ENCODE measurements at regions not wholly inside any gene's neighbourhood (a gene's known extent, or its start where the extent isn't known, plus 50 kb on each side); places are given as distances from the start of the nearest gene placed in this dataset.
"Not testable (repeated sequence)": the region's sequence is repeated elsewhere in the genome, so short reads cannot be mapped to it uniquely, and the experiment has no call there.

DNA sequence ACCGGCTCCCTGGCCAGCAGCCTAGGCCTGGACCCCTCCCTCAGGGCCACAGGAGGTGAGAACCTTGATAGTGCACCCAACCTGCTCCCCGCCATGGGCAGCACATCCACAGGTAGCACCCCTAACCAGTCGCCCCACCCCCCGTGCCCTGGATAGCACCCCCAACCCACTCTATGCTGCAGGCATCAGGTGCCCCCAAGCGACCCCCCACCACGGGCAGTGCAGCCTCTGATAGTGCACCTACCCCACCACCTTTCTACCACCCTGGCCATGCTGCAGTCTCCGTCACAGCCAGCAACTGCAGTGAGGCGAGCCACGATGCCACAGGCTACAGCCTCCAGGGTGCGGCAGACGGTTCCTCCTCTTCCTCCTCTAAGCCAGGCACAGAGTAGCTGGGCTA lies 55.6 kb downstream of the SOWAHC start:
- Mint-ChIP-seq H3K4me3 (no peak overlapping the region), H3K27me3 (peaks cover under 1% of the 10 kb centered on the region), H3K9me3 (peaks cover 0 to 2% (median 0%) of the 10 kb centered on the region in 3 donors), H3K36me3 (no peaks in the 10 kb centered on the region), H3K4me1 (no peaks in the 10 kb centered on the region), H3K27ac (no peak overlapping the region)

DNA sequence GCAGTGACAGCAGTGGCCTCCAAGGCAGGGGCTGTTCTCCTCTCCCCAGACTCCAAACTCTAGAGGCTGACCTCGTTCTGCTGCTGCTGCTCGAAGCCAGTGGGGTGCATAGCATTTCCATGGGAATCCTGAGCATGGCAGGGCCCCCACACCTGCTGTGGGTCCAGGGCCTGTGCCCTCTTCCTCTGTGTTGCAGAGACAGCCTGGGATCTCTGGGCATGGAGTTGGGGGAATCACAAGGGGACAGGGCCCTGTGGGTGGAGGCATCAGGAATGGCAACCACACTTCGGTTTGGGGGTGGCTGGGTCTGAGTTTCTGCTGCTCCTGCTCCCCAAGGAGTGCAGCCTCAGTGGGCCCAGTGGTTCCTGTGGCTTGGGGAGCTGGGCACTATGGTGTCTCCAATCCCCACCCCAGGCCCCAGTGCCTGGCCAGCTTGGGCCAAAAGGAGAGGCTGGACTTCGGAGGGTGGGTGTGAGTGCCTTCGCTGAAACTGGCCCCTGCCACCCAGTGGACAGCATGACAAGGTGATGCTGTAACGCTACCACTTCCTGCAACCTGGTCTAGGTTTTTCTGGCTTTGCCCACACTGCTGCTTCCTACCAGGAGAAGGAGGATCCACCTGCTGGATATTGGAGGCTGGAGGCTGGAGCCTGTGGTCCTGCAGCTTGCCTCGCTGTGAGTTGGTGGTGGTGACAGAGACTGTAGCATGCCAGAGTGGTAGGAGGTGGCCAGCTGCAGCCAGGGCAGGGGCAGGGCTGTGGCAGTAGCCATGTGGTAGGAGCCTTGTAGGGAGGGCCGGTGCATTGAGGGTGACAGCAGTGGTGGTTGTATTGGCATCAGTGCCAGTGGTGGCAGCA lies 56.6 kb downstream of the SOWAHC start:
- peaks cover 0 to 3% (median 0%) of the 10 kb centered on the region in 3 donors for H3K9me3 Mint-ChIP-seq
- no peaks in the 10 kb centered on the region for H3K4me1 Mint-ChIP-seq
- no peak overlapping the region for H3K27ac Mint-ChIP-seq
- no peaks in the 10 kb centered on the region for H3K36me3 Mint-ChIP-seq
- H3K4me3 Mint-ChIP-seq = no peak overlapping the region
- H3K27me3 Mint-ChIP-seq = no peaks in the 10 kb centered on the region

DNA sequence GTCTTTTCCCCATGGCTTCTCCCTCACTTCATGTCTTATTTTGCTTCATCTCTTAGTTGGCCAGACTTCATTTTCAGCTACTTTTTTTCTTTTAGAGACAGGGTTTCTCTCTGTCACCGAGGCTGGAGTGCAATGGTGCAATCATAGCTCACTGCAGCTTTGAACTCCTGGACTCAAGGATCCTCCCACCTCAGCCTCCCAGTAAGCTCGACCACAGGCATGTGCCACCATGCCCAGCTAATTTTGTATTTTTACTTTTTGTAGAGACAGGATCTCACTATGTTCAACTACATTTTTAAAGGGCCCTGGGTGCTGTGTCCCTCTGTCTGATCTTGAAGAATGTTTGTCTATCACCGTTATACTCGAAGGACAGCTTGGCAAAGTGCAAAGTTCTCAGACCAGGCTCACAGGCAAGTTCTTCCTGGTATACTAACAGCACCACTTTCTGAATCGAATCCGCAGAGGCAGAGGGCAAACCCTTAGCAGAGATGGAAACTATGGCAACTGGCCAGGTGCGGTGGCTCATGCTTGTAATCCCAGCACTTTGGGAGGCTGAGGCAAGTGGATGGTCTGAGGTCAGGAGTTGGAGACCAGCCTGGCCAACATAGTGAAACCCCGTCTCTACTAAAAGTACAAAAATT lies 60.9 kb downstream of the SOWAHC start:
- Mint-ChIP-seq H3K27ac (no peak overlapping the region), H3K9me3 (peaks cover 0 to 3% (median 0%) of the 10 kb centered on the region in 3 donors), H3K4me3 (no peak overlapping the region), H3K27me3 (no peaks in the 10 kb centered on the region), H3K36me3 (no peaks in the 10 kb centered on the region), H3K4me1 (peaks cover 0 to 2% (median 0%) of the 10 kb centered on the region in 3 donors)

DNA sequence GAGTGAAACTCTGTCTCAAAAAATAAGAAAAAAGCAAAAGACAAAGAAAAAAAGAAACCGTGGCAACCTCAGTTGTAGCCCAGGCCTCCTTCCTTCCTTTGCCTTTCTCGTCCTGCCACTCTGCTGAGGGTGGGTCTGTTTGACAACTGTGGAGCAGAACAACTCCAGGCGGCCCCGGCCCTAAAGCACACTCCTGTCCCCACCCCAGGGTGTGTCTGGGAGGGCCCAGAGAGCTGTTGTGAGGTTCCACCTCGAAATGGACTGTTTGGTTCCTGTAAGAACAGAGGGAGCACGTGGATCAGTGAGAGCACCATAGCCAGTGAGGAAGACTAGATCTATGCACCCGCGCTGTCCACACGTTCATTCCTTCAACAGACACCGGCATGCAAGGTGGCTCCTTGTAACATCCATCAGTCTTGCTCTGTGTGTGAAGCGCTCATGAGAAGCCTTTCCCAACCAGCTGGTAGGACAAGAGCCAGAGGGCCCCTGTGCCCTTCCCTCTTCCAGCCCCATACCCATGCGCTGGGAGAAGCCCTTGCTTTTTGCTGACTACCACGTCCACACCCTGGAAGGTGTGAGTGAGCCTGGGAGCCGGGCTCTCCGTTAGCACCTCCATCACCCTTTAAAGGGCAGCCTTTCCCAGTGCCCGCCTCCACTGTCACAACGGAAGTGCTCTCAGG lies 61.6 kb downstream of the SOWAHC start:
- no peaks in the 10 kb centered on the region for H3K27me3 Mint-ChIP-seq
- H3K4me1 Mint-ChIP-seq = peaks cover 0 to 2% (median 0%) of the 10 kb centered on the region in 3 donors
- no peak overlapping the region for H3K27ac Mint-ChIP-seq
- H3K36me3 Mint-ChIP-seq = no peaks in the 10 kb centered on the region
- H3K4me3 Mint-ChIP-seq = no peak overlapping the region
- peaks cover 0 to 3% (median 0%) of the 10 kb centered on the region in 3 donors for H3K9me3 Mint-ChIP-seq

DNA sequence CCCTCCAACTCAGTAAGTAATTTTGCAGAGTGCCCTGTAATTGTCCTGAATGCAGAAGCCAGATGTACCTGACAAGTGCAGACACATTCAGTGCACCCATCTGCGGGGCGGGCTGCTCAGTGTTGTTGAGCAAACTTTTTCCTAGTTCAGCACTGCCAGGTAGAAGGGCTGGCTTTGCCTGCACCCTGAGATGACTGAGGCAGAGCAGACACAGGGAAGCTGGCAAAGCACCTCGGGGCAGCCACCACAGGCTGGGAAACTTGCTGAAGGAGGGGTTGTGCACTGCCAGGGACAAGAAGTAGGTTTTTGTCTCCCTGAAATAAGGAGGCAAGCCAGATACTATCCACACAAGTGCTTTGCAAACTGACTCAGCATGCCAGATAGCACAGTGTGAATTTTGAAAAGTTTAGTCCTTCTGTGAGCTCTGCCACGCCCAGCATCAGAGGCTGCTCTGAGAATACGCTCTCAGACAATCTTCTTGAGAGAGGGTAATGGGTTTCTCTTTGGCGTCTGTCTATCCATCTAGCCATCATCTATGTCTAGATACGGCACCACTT lies 62.3 kb downstream of the SOWAHC start:
- Mint-ChIP-seq H3K27ac (no peak overlapping the region), H3K4me1 (peaks cover 0 to 2% (median 0%) of the 10 kb centered on the region in 3 donors), H3K27me3 (no peaks in the 10 kb centered on the region), H3K9me3 (peaks cover 0 to 3% (median 0%) of the 10 kb centered on the region in 3 donors), H3K36me3 (no peaks in the 10 kb centered on the region), H3K4me3 (no peak overlapping the region)

DNA sequence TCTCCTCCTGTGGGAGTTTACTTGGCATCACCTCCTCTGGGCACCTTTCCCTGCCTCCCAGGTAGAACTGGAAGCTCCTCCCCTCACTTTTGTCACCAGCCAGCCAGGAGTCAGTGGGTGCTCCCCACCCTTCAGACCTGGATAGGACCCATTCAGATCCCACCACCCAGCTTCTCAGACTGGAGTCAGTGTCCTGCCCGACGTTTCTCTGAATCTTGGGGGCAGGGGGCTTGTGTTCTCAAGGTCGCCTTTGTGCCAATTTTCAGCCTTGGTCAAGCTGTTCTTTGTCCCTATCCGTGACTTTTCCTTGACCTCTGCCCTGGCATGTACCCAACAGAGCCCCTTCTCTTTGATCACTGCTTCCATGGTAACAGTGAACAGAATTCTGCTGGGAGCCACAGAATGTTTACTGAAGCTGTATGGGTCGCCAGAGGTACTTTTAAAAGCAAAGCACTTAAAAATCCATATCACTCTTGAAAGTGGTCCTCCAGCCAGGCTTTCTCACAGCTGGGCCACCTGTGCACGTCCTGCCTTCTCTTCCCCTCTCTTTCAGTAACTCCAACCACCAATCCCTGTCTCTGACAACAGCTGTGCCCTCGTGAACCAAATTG lies 63.1 kb downstream of the SOWAHC start:
- H3K27ac Mint-ChIP-seq, H3K4me3 Mint-ChIP-seq: not testable (repeated sequence)

DNA sequence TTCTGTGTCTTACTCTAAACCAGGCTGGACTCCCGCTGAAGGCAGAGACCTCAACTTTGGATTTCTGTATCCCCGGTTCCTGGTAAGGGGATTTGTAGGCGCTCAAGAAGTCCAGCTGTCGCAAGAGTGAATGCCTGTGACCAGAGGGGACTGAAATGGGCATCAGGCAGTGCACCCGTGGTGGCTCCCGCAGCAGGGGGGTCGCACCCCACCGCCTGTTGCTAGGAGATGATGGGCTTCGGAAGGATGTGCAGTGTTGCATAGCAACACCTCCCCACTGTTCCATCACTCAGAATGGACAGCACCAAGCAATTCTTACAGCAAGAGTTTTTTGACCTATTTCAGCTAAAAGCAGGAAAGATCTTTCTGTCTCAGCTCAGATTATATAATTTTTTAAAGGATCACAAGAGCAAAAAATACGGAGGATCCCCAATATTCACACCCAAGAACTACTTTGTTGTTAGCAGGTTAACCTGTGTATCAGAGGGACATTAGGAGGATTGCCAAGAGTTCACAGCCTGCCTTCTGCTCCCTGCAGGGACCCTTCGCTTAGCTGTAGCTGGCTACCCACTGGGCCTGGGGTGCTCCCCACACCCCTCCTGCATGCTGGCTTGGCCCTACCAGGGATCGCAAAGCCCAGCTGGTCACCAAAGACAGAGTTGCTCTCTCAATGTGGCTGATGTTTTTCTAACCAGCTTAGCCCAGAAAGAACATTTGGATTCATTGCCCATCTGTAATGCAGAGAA lies 63.8 kb downstream of the SOWAHC start:
- peaks cover 0 to 2% (median 0%) of the 10 kb centered on the region in 3 donors for H3K4me1 Mint-ChIP-seq
- H3K9me3 Mint-ChIP-seq = peaks cover 0 to 3% (median 0%) of the 10 kb centered on the region in 3 donors
- H3K27me3 Mint-ChIP-seq = no peaks in the 10 kb centered on the region
- no peak overlapping the region for H3K27ac Mint-ChIP-seq
- no peaks in the 10 kb centered on the region for H3K36me3 Mint-ChIP-seq
- H3K4me3 Mint-ChIP-seq = no peak overlapping the region

More for the DNA sequence above, 63.1 kb downstream of the SOWAHC start:
- not testable (repeated sequence) for H3K36me3 Mint-ChIP-seq, H3K4me1 Mint-ChIP-seq, H3K27me3 Mint-ChIP-seq, H3K9me3 Mint-ChIP-seq

DNA sequence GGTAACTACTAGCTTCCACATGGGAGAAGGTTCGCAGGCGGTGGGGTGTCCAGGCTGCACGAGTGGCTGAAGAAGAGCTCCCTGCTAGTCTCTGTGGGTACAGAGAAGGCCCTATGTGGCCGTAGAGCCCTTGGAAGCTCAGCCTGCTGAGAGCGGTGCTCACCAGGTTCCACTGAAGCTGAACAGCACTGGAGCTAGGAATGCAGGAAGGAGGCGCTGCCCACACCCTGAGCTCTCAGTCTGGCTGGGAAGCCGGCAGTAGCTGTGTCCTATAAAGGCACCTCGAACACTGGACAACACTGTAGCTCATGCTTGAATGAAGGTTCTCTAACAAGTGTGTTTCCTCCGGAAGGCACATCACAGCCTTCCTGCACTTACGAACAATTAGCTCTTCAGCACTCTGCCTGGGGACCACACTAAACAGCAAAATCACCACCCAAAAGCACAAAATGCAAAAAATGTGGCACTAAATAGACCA lies 64.6 kb downstream of the SOWAHC start:
- not testable (repeated sequence) for H3K4me1 Mint-ChIP-seq, H3K9me3 Mint-ChIP-seq, H3K27ac Mint-ChIP-seq, H3K4me3 Mint-ChIP-seq, H3K36me3 Mint-ChIP-seq, H3K27me3 Mint-ChIP-seq

DNA sequence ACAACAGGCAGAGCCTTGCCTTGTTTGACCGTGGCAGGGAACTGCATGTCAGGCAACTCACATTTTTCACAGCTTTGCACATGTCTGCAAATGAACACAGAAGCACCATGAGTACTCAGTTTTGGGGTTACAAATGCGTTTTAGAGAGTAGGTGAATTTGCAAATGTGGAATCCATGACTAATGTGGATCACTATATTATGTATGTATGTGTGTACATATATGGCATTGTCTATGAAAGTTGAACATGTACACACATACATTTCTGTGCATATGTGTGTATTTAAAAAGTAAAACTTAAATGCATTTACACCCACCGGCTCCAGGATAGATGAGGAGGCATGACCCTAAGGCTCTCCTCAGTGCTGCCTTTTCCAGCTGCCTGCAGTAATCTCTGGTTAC lies 65.1 kb downstream of the SOWAHC start:
- H3K4me1 Mint-ChIP-seq = peaks cover 0 to 2% (median 0%) of the 10 kb centered on the region in 3 donors
- no peak overlapping the region for H3K4me3 Mint-ChIP-seq
- no peaks in the 10 kb centered on the region for H3K27me3 Mint-ChIP-seq
- no peak overlapping the region for H3K27ac Mint-ChIP-seq
- peaks cover 0 to 3% (median 0%) of the 10 kb centered on the region in 3 donors for H3K9me3 Mint-ChIP-seq
- H3K36me3 Mint-ChIP-seq = no peaks in the 10 kb centered on the region

DNA sequence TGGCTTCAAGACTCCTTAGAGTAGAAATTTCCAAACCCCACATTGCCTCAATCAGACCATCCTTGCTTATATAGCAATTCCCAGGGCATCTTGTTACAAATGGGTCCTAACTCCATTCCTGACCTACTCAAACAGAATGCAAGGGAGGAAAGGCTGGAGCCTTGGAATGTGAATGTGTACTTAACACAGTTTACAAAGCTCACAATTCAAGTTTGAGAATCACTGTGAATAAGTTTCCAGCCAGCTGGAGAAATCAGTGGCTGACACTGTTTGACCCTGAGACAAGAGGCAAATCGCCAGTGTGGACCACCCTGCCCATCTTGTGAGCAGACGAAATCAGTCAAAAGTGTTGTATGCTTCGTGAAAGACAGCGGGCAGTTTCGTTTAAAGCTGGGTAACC lies 65.5 kb downstream of the SOWAHC start:
- Mint-ChIP-seq H3K36me3 (no peaks in the 10 kb centered on the region), H3K4me1 (peaks cover 0 to 2% (median 0%) of the 10 kb centered on the region in 3 donors), H3K27me3 (no peaks in the 10 kb centered on the region), H3K4me3 (no peak overlapping the region), H3K9me3 (peaks cover 0 to 2% (median 0%) of the 10 kb centered on the region in 3 donors), H3K27ac (no peak overlapping the region)

DNA sequence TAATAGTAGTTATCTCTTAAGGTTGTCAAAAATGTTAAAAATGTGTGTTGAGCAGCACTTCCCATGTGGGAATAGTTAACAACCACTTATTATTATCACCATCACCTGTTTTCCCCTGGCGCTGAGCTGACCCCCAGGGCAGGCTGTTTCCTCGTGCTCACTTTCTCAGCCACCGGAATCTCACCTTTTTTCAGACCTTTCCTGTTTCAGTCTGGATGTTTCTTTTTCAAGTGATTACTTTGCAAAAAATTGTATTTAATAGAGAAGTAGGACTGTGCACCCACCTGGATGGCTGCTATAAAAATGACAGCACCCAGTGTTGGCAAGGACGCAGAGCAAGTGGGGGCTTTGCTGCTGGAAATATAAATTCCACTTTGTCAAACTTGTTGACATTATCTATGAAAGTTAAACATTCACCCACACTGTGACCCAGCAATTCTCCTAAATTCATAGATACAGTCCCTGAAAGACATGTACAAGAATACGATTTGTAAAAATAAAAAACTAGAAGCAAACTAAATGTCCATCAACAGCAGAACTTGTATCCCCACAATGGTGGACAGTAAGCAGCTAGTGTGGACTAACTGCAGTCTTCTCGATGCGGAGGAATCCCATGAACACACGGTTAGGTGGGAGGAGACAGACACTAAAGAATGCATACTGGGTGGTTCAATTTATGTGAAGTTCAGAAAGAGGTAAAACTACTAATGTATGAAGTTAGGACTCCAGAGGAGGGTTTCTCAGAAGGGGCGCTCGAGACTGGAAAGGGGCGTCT lies 66.5 kb downstream of the SOWAHC start:
- Mint-ChIP-seq H3K27me3 (peaks cover 2% of the 10 kb centered on the region), H3K4me3 (no peak overlapping the region), H3K27ac (no peak overlapping the region), H3K4me1 (peaks cover 0 to 2% (median 0%) of the 10 kb centered on the region in 3 donors), H3K9me3 (no peaks in the 10 kb centered on the region), H3K36me3 (no peaks in the 10 kb centered on the region)

DNA sequence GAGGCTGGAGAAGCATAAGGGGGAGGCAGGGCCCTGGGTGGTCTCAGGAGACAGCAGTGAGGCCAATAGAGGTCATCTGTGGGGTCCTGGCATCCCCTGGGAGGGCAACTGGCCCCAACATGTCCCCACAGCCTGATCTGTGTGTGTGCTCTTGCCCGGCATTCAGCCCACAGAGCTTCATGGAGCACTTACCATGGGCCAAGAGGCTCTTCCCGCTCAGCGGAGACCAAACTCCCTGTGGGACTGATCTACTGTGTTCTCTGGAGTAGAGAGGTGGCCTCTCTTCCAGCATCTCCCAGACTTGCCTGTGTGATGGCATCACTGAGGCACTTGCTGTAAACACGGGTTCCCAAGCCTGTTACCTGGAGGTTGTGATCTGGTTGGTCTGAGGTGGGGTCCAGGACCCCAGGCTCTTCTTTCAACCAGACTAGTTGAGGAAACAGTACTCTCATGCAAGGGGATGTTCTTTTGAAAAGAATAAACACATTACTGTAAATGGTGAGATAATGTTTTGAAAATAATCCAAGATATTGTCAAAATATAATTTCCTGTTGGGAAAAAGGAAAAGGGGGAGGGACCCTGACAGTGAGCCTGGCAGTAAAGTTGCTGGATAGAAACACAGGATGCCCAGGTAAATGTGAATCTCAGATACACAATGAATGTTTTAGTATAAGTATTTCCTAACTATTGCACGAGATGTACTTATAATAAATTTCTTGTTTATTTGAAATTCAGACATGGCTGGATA lies 67.6 kb downstream of the SOWAHC start:
- no peak overlapping the region for H3K27ac Mint-ChIP-seq

DNA sequence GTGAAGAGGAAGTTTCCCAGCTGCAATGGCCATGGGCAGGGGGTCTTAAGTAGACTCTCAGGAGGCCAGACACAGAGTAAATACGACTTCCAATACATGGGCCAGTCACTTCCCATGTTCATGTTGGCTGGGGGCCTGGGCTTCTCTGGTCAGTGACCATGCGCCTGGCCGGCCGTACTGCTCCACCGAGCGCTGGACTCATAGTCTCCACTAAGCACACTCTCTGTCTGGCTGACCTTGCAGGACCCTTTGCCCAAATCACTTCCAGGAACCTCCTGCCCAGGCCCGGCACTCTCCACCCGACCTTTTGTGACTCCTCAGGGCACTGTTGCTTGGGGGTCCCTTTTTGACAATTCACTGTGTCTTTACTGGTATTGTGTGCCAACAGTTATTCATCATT lies 69.3 kb downstream of the SOWAHC start:
- H3K27me3 Mint-ChIP-seq = peaks cover 2% of the 10 kb centered on the region
- peaks cover 0 to 2% (median 0%) of the 10 kb centered on the region in 3 donors for H3K4me1 Mint-ChIP-seq
- no peak overlapping the region for H3K27ac Mint-ChIP-seq
- H3K36me3 Mint-ChIP-seq = no peaks in the 10 kb centered on the region
- H3K4me3 Mint-ChIP-seq = no peak overlapping the region
- H3K9me3 Mint-ChIP-seq = no peaks in the 10 kb centered on the region

More for the DNA sequence above, 67.6 kb downstream of the SOWAHC start:
- H3K36me3 Mint-ChIP-seq = no peaks in the 10 kb centered on the region
- no peak overlapping the region for H3K4me3 Mint-ChIP-seq
- peaks cover 0 to 2% (median 0%) of the 10 kb centered on the region in 3 donors for H3K4me1 Mint-ChIP-seq
- peaks cover 2% of the 10 kb centered on the region for H3K27me3 Mint-ChIP-seq
- H3K9me3 Mint-ChIP-seq = no peaks in the 10 kb centered on the region
